ENCODE measurements at regions not wholly inside any gene's neighbourhood (a gene's known extent, or its start where the extent isn't known, plus 50 kb on each side); places are given as distances from the start of the nearest gene placed in this dataset.

DNA sequence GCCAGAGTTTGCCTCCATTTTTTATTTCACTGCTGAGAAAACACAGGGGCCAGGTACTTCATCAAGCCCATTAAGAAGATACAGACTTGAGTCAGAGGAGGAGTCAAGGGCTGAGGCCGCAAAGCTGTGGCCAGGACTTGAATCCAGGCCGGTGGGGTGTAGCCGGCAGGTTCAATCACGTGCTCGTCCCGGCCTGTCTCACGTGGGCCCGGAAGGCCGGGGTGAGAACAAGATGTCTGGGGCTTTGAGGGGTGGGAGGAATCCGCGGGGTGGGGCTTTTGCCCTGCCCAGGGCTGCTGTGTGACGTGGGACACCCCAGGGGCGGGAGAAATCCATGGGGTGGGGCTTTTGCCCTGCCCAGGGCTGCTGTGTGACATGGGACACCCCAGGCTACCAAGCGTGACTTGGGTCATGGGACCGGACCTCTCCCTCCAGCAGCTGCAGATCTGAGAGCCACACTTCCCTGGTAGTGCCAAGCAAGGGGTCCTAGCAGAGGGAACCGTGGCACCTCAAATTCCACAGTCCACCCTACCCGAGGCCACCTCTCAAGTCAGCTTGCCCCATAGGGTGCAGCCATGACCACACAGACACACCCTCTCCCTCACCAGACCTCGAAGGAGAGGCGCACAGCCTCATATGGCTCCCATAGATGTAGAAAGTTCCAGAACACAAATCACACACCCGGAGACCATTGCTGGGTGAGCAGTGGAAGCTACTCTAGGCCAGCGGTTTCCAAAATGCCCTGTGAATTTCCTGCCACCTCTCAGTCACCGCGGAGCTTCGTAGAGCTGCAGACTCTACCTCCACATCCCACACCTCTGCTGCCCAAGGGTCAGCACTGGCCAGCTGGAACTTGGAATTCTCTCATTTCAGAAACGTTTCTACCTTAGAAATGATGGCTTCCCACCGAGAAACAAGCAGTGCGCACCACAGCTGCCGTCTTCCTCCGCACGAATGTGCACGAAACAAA is 156.1 kb downstream of the DLL1 start:
- DNase-seq (ENCODE audit: low read depth) = no peak

DNA sequence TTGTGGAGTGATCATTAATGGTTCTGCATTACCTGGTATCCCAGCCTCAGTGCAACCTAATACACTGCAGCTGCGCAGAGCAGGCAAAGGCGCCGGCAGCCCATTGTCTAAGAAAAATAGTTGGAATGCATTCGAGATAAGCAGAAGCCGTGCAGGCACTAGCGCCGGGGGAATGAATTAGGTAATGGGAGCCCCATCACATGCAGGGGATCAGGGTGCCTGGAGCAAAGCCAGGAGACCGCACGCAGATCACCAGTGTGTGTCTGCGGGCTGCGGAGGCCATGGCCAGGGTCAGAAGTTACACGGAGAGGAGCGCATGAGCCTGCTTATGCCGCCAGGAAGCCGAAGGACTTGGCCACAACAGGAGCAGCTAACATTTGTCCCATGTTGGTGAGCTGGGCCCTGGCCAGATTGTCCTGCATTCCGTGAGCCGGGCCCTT is 156.8 kb downstream of the DLL1 start:
- DNase-seq (ENCODE audit: low read depth) = no peak

DNA sequence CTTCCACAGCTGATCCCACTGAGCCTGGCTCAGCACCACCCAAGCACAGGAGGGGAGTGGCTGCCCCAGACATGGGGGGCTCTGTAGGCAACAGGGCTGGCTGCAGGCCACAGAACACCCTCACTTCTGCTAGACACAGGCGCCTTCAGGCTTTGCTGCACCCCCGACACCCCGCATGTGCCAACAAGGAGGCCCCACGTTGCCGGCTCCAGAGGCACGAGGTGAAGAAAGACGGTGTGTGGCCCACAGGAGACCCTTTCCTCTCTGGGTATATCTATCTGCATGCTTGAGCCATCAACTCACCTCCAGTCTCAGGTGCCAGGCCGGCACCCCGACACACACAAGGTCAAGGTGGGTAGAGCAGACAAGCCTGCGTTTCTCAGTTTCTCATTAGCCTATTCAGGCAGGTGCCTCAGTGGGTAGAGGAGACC is 158.3 kb downstream of the DLL1 start:
- no peak for DNase-seq (ENCODE audit: low read depth)

DNA sequence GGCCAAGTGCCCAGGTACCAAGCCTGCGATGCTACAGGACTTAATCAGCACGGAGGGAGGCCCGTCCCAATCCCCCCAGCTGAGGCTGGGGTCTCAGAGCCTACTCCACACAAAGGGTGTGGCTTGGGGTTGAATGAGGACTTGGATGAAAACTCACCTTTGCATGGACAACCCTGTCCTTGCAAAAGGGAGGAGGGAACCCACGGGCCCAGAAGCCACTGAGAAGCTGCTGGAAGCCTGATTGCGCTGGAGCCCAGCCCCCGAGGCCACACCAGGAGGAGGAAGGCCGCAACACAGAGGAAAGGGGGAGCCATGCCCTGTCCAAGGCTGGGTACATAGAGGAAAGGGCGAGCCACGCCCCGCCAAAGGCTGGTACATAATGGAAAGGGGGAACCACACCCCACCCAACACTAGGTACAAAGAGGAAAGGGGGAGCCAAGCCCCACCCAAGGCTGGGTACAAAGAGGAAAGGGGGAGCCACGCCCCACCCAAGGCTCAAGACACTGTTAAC is 158.8 kb downstream of the DLL1 start:
- no peak for DNase-seq (ENCODE audit: low read depth)

DNA sequence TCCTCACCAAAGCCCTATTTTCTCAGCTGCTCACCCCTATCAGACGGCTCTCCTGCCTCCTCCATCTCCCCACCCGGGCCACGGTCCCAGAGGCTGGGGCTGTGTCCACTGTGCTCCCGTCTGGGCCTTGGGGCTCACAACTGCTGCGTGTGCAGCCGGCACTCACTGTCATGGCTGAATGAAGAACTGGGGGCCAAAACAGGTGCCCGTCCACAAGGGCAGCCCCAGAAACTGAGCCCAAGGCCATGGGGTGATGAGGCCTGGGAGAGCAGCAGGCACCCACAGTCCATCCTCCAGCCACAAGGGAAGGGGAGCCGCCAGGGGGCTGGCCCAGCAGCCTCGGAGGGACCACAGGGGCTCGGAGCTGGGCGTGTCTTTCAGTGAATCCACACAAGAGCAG is 159.5 kb downstream of the DLL1 start:
- DNase-seq (ENCODE audit: low read depth) = no peak

DNA sequence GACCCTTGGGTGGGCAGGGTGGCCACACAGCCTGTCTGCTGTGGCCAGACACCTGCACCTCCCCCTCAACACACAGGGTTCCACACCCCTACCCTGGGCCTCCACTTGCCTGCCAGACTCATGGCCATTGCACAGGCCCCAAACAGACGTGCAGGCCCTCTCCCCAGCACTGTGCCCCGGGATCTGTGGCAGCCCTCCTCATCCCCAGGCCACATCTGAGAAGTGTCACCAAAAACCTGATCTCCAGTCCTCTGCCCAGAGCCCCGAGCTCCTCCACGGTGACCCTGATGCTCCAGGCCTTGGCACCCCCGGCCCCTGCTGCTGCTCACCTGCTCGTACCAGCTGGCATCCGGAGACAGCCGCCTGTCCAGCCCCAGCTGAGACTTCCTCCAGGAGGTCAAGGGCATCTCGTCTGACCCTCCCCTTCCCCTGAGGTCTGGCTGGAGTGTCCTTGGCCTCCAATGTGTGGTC is 160.1 kb downstream of the DLL1 start:
- no peak for DNase-seq (ENCODE audit: low read depth)

DNA sequence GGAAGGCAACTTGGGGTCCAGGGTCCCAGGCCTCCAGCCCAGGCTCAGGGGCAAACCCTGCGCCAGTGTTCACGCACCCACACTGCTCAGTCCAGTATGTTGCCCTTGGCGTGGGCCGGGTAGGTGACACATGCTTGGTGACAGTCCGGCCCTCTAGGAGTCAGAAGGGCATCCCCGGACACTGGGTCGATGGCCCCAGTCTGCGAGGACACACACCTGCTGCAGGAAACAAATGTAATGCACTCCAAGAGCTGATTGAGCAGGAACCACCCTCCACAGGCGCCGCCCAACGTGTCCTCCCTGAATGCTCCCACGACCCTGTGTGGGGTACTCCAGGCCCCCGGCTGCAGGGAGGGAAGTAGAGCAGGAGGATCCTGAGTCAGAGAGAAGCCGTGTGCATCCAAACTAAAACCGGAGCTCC is 160.7 kb downstream of the DLL1 start:
- DNase-seq (ENCODE audit: low read depth) = no peak

DNA sequence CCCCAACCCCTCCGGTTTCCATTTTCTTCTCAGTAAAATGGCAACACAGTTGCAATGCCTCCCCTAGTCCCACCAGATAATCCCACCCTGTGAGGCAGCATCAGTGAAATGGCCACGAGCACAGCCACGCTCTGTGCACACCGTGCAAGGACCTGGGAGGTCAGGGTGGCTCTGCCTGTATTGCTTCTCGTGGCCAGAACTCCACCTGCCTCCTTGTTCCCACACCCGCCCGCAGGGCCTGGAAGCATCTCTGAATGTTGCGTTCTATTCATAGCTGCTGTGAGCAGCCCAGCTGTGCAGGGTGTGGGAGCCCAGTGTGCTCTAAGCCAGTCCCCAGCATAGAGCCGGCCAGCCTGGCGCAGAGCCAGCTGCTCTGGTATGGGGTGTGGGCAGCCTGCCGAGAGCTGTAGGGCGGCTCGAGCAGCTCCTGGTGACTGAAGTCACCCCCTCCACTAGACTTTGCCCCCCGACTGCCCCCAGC is 161.1 kb downstream of the DLL1 start:
- no peak for DNase-seq (ENCODE audit: low read depth)

DNA sequence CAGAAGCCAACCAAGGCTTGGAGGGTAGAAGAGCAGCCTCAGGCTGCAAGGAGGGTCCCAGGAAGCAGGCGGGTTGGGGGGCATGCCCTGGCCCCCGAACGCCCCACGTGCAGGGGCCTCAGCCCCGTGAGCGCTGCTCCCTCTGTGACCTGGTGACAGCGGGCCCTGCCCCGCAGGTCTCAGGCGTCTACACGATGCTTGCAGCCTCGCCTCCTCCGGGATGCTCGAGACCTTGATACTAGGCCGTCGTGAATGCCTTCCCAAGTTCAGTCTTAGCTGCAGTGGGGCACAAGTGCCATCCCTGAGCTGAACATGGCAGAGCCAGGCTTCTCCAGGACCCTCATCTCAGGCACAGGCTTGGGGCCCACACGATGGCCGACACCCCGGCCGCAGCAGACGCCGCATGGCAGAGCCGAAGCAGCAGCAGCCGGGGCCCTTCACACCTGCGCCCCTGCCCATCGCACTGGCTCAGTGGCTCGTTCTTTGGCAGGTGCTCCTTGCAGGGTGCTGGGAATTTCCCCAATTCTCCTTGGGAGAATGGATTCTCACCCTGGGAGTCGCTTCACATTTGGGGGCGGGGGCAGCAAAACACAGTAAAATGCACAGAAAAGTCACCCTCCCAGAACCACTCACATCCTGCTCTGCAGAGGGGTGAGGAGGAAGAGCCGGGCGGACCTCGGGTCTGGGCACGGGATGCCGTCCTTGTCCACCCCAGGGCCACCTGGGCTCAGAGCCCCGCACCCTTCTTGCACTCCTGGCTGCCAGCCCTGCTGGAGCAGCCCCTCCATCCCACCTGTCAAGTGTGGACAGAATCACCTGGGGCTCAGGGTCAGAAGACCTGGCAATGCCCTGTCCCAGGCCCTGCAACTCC is 161.8 kb downstream of the DLL1 start:
- DNase-seq (ENCODE audit: low read depth) = no peak

DNA sequence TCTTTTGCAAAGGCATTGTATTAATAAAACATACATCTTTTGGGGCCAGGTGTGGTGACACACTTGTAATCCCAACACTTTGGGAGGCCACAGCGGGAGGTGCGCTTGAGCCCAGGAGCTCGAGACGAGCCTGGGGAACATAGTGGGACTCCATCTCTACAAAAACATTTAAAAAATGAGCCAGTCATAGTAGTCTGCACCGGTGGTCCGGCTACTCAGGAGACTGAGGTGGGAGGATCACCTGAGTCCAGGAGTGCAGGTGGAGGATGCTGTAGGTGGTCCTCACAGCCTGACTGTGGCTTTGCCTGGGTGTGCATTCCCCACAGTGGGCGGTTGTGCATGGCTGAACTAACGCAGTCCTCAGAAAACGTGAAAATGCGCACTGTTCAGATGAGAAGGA is 162.5 kb downstream of the DLL1 start:
- no peak for DNase-seq (ENCODE audit: low read depth)

DNA sequence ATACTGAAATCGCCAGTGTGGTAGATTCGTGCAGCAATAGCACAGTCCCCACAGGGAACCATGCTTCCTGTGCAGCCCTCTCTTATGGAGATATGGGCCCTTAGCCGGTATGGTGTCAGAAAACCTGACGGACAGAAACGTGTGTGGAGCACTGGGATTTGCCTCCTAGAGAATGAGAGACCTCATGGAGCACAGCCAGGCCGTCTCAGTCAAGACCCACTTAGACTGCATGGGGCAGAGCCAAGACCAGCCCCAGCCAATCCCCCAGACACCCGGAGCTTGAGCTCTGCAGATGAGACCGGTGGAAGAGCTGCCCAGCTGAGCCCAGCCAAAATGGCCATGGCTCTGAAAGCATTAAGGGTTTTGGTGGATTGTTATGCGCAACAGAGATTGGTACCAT is 163.7 kb downstream of the DLL1 start:
- no peak for DNase-seq (ENCODE audit: low read depth)

DNA sequence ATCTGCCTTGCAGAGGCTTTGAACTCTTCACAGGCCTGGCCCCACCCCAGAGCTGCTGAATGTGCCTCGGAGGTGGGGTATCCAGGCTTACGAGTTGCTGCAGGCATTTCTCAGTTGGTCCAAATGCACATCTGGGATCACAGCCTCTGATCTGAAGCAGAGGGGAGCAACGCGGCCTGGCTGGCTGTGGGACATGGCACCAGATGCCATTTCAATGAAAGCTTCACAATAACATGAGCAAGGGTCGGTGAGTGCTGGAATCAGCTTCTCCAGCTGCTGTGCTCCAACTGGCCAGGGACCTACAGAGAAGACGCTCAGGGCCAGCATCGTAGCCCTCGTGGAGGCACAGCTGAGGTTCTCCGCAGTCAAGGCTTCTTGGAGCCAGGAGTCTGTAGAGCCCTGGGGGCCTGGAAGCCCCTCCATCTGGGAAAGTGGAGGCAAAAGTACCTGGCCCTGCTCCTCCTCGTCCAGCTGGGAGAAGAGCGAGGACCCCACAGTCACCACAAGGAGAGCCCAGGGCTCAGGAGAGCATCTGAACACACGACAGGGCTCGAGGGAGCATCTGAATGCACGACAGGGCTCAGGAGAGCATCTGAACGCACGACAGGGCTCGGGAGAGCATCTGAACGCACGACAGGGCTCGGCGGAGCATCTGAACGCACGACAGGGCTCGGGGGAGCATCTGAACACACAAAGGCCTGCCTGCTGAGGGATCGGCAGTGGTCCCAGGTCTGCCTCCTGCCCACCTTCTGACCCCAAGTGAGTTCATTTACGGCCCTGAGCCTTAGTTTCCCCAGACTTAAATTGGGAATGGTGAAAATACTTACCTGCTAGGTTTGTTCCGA is 165.2 kb downstream of the DLL1 start:
- no peak for DNase-seq (ENCODE audit: low read depth)

DNA sequence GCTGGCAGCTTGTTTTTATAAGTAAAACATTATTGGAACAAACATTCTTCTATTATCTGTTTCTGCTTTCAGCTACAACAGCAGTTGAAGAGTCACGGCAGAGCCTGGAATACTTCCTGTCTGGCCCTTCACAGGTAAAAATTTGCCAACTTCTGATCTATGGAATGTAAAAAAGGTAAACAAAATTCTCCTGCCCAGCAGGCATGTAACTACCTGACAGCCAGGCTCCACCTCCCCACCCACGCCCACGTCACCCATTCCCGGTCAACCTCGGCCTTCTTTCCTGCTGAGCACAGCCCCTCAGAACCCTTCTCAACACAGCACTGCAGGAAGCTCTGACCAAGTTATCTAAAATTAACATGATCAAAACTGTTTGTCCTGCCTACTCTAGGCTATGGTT is 166.0 kb downstream of the DLL1 start:
- DNase-seq (ENCODE audit: low read depth) = no peak

DNA sequence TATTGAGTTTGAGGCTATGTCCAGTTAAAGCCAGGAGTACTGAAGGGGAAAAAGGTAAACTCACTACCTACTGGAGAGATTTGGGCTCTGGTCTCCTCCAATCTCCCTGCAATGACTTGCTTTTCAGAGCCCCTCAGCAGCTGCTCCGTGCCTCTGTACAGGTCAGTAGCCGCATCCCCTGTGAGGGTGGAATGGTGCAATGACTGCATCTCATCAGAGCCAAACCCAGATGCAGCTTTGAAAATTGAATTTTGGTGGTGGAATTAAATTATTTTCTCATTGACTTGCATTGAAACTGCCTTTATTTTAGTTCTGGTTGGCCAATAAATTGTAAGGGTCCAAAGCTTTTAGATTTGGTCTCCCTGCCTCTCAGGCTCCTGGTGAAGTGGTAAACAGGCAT is 166.7 kb downstream of the DLL1 start:
- no peak for DNase-seq (ENCODE audit: low read depth)

DNA sequence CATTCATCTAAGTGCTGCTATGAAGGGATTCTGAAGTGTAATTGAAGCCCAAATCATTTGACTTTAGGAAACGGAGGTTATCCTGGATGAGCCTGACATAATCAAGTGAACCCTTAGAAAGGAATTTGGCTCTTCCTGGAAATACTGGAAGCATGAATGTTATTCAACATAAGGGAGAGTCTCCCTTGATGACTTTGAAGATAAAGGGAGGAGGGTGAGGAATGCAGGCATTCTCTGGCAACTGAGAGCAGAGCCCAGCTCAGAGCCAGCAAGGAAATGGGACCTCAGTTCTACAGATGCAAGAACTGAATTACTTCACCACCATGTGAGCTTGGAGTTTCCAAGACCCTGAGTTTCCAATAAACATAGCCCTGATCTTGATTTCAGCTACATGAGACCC is 168.2 kb downstream of the DLL1 start:
- no peak for DNase-seq (ENCODE audit: low read depth)

DNA sequence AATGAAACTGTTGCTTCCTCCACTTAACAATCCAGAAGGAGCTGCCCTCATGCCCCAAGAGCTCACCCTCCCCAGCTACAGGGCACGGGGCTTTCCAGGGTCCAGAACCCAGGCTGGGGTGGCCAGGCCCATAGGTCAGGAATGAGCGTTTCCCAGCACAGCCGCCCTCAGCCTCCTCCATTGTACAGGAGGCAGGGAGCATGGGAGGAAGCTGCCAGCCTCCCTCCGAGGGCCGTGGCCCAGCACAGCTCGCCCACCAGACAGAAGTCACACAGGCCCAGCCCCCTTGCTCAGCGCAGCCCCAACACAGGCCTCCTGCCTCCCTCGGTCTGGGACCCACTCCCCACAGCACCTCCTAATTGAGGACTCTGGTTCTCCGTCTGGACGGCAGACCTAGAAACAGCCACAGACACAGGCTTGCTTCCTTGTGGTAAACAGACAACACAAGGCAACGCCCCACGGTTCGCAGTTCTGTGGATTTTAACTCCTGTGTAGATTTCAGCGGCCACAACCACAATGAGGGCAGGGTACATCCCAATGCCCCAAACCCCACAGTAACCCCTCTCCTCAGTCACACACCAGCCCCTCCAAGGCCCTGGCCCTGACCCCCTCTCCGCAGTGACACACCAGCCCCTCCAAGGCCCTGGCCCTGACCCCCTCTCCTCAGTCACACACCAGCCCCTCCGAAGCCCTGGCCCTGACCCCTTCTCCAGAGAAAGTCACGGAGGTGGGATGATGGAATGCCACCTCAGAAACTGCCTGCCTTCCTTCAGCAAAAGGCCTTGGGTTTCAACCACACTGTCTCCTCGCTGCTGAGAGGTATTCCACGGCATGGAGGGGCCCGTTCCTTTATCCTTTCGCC is 173.5 kb downstream of the DLL1 start:
- no peak for DNase-seq (ENCODE audit: low read depth)

DNA sequence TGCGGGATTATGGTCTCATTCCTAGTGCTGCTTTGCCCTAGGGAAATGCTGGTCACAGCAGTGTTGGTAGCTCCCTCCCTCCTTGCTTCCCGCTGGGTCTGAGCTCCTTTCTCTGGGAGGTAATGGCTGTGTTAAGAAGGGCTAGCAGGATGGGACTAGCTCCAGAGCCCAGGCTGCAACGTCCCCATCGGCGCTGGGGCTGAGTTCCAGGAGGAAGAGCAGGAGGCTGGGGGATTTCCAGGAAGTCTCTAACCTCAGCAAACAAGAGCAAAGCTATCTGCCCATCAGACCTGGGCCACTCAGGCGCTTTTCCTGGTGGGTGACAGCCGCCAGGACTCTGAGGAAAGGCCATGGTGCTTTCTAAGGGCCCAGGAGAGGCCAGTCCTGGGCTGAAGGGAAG is 174.2 kb downstream of the DLL1 start:
- DNase-seq (ENCODE audit: low read depth) = no peak

DNA sequence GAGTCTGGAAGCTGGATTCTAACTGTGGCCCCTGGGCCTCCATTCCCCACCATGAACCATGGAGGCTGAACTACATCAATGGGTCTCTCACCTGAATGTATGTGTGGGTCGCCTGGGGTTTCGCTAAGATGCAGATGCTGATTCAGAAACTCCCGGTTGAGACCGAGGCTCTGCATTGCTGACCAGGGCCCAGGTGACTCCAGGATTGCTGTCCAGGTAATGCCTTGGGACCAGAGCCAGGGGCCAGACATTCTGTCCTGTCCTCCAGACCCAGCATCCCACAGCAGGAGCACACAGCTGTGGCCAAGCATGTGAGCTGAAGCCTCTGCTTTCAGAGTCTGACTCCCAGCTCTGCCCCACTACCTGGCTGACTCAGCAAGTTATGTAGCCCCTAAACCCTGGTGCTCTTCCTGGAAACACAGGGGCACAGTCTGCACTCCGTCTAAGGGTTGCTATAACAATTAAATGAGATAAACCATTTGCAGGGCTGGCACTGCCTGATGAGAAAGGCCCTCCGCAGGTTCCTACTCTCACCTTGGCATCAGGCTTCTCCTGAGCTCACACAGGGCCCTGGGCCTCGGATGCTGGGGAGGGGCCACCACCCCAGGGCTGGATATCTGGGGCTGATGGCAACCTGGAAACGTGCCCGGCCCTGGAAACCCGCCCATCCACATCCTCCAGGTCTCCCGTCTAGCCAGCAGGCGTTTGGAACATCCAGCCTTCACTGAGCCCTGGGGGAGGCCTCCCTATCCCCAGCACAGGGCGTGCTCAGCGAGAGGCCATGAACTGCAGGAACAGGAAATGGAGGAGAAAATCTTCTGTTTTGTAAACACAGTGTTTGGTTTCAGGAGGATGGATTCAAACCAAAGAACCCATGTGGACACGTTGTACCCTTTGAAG is 175.7 kb downstream of the DLL1 start:
- no peak for DNase-seq (ENCODE audit: low read depth)

DNA sequence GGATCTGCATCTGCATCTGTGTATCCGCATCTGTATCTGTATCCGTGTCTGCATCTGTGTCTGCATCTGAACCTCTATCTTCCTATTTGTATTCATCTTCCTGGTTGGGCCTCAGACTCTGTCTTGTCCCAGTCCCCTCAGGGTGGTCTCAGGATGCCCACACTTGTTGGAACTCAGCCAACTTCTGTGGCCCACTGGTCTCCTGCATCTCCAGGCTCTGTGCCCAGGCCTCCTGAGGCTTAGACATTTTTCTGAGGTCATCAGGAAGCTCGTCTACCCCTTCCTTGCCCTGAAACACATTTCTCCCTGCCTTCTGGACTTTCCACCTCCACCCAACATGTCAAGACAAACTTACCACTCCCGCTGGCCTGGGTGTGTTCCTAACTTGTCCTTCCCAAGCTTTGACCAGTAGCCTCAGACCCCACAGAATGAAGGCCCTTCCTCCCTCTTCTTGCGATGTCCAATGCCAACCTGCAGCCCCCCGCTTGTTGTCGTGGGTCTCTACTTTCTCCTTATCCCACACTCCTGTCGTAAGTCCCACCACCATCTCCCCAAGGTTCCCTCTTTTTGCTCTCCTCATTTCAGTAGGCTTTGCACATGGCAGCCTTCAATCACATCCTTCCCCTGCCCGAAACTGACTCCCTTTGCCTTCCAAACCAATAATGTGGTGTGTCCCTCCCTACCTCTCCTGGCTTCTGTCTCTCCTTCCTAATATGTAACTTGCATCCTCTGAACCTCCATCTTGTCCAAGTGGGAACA is 176.5 kb downstream of the DLL1 start:
- DNase-seq (ENCODE audit: low read depth) = no peak

Measured in GM04503 (cell line).